ENCODE measurements at regions not wholly inside any gene's neighbourhood (a gene's known extent, or its start where the extent isn't known, plus 50 kb on each side); places are given as distances from the start of the nearest gene placed in this dataset.

DNA sequence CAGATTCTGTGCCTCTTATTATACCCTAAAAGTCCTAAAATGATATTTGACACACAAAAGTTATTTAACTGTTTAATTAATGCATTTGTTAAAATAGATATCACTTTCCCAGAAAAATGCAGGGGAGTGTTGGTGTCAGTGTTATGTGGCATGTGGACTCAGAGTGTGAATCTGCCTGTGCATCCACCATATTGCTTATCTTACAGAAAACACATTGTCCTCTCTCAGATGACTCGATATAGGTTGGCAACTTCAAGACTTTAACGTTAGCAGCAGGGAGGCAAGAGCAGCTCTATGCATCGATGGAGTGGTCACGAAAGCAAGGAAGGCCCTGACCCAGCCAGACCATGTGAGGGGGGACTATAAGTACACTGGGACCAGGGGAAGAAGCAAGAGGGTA lies 165.4 kb upstream of the DCBLD2 start:
- no peaks in the 10 kb centered on the region for H4K20me1 ChIP-seq (ENCODE audit: insufficient read depth)
- no peak overlapping the region for H3K9ac ChIP-seq (ENCODE audit: low read length)
- no peaks in the 10 kb centered on the region for H3F3A ChIP-seq (ENCODE audit: insufficient read depth, low read length, poor library complexity, severe bottlenecking)
- no peak for TF ChIP-seq CTCF (IDR thresholded peaks at IDR 0.05; ENCODE audit: poor library complexity, severe bottlenecking)
- TF ChIP-seq TAF1 (IDR thresholded peaks at IDR 0.05; ENCODE audit: low read depth) = no peak
- H3K36me3 ChIP-seq (ENCODE audit: insufficient read depth, low read length) = no peaks in the 10 kb centered on the region
- no peaks in the 10 kb centered on the region for H3K79me2 ChIP-seq (replicated peaks; ENCODE audit: insufficient read depth, low read length)
- no peak overlapping the region for H2AFZ ChIP-seq (ENCODE audit: low read depth, low read length)
- no peaks in the 10 kb centered on the region for H3K27me3 ChIP-seq (ENCODE audit: insufficient read depth, low read depth, low read length)
- no peaks in the 10 kb centered on the region for H3K9me3 ChIP-seq (ENCODE audit: low read length)
- H3K4me2 ChIP-seq (ENCODE audit: low read length) = no peak overlapping the region
- H3K9me2 ChIP-seq (ENCODE audit: insufficient read depth, low read length) = no peaks in the 10 kb centered on the region
- no peak overlapping the region for H3K27ac ChIP-seq (ENCODE audit: low read length)
- no peak overlapping the region for H3K4me3 ChIP-seq (ENCODE audit: low read length)

- H4K20me1 ChIP-seq (ENCODE audit: insufficient read depth) = no peaks in the 10 kb centered on the region
- no peaks in the 10 kb centered on the region for H3K9me3 ChIP-seq (ENCODE audit: low read length)
- no peaks in the 10 kb centered on the region for H3K27me3 ChIP-seq (ENCODE audit: insufficient read depth, low read depth, low read length)
- no peak overlapping the region for H3K4me3 ChIP-seq (ENCODE audit: low read length)
- no peak overlapping the region for H3K27ac ChIP-seq (ENCODE audit: low read length)
- H3K36me3 ChIP-seq (ENCODE audit: insufficient read depth, low read length) = no peaks in the 10 kb centered on the region
- H3K9me2 ChIP-seq (ENCODE audit: insufficient read depth, low read length) = no peaks in the 10 kb centered on the region
- H2AFZ ChIP-seq (ENCODE audit: low read depth, low read length) = no peak overlapping the region
- H3K4me2 ChIP-seq (ENCODE audit: low read length) = no peak overlapping the region
- TF ChIP-seq, protein P1, sequence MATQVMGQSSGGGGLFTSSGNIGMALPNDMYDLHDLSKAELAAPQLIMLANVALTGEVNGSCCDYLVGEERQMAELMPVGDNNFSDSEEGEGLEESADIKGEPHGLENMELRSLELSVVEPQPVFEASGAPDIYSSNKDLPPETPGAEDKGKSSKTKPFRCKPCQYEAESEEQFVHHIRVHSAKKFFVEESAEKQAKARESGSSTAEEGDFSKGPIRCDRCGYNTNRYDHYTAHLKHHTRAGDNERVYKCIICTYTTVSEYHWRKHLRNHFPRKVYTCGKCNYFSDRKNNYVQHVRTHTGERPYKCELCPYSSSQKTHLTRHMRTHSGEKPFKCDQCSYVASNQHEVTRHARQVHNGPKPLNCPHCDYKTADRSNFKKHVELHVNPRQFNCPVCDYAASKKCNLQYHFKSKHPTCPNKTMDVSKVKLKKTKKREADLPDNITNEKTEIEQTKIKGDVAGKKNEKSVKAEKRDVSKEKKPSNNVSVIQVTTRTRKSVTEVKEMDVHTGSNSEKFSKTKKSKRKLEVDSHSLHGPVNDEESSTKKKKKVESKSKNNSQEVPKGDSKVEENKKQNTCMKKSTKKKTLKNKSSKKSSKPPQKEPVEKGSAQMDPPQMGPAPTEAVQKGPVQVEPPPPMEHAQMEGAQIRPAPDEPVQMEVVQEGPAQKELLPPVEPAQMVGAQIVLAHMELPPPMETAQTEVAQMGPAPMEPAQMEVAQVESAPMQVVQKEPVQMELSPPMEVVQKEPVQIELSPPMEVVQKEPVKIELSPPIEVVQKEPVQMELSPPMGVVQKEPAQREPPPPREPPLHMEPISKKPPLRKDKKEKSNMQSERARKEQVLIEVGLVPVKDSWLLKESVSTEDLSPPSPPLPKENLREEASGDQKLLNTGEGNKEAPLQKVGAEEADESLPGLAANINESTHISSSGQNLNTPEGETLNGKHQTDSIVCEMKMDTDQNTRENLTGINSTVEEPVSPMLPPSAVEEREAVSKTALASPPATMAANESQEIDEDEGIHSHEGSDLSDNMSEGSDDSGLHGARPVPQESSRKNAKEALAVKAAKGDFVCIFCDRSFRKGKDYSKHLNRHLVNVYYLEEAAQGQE (IDR thresholded peaks at IDR 0.05; ENCODE audit: borderline replicate concordance) = no peak
- TF ChIP-seq EZH2 (IDR thresholded peaks at IDR 0.05; ENCODE audit: borderline replicate concordance, insufficient read depth, low read length, poor library complexity, severe bottlenecking) (no peak), SMC3 (conservative IDR thresholded peaks at IDR 0.05; ENCODE audit: poor library complexity) (no peak), POLR2AphosphoS5 (IDR thresholded peaks at IDR 0.05) (no peak), CTCF (IDR thresholded peaks at IDR 0.05; ENCODE audit: poor library complexity, severe bottlenecking) (no peak), RAD21 (conservative IDR thresholded peaks at IDR 0.05) (no peak), MXI1 (conservative IDR thresholded peaks at IDR 0.05; ENCODE audit: poor library complexity, severe bottlenecking) (no peak), EP300 (conservative IDR thresholded peaks at IDR 0.05; ENCODE audit: poor library complexity, severe bottlenecking) (no peak), TAF1 (IDR thresholded peaks at IDR 0.05; ENCODE audit: low read depth) (no peak)
- H3K79me2 ChIP-seq (replicated peaks; ENCODE audit: insufficient read depth, low read length) = no peaks in the 10 kb centered on the region
- no peak overlapping the region for H3K9ac ChIP-seq (ENCODE audit: low read length)
- no peaks in the 10 kb centered on the region for H3F3A ChIP-seq (ENCODE audit: insufficient read depth, low read length, poor library complexity, severe bottlenecking)
Observed at GRCh38 chr3:99049164-99049563, 147.7 kb upstream of the DCBLD2 start.

Data from neural cell (in vitro differentiated cells).